GM23338 (cell line): ENCODE measurements at regions not wholly inside any gene's neighbourhood (a gene's known extent, or its start where the extent isn't known, plus 50 kb on each side); places are given as distances from the start of the nearest gene placed in this dataset.

Source experiments
- ATAC-seq: fragments of 200-7000 bp; cut with Tn5 transposase; 3 replicates; pipeline ENCODE4 v1.9.1; 2020
- DNase-seq: peaks from one replicate; pipeline ENCODE4 v3.0.0-alpha.2; 2015; ENCODE audit warnings: low spot score
- H2AFZ ChIP-seq: fragments of 200-600 bp; sonication (generic); 2 replicates; pipeline ENCODE4 v1.8.0; 2016; ENCODE audit warnings: antibody characterized with exemption, mild to moderate bottlenecking, moderate library complexity
- H3F3A ChIP-seq: fragments of 200-600 bp; sonication (generic); replicated peaks from 2 replicates; pipeline ENCODE4 v1.8.0; 2017; ENCODE audit warnings: antibody characterized with exemption, mixed run types, low read depth
- H3K27ac ChIP-seq: fragments of 200-600 bp; sonication (generic); 2 replicates; pipeline ENCODE4 v1.6.1; 2016; ENCODE audit warnings: low read depth
- H3K27me3 ChIP-seq: fragments of 200-600 bp; sonication (generic); 2 replicates; pipeline ENCODE4 v1.8.0; 2016; ENCODE audit warnings: mild to moderate bottlenecking, mixed run types, moderate library complexity; ENCODE audit not compliant: insufficient read depth
- H3K36me3 ChIP-seq: fragments of 200-600 bp; sonication (generic); 2 replicates; pipeline ENCODE4 v1.8.0; 2016; ENCODE audit warnings: mild to moderate bottlenecking; ENCODE audit not compliant: insufficient read depth
- H3K4me1 ChIP-seq: fragments of 200-600 bp; sonication (generic); 2 replicates; pipeline ENCODE4 v1.8.0; 2016; ENCODE audit warnings: mild to moderate bottlenecking, moderate library complexity; ENCODE audit not compliant: insufficient read depth
- H3K4me2 ChIP-seq: fragments of 200-600 bp; sonication (generic); 2 replicates; pipeline ENCODE4 v1.7.1; 2017; ENCODE audit warnings: mixed run types
- H3K4me3 ChIP-seq: fragments of 200-600 bp; sonication (generic); 2 replicates; pipeline ENCODE4 v1.6.1; 2016; ENCODE audit warnings: mixed run types
- H3K79me2 ChIP-seq: fragments of 200-600 bp; sonication (generic); replicated peaks from 2 replicates; pipeline ENCODE4 v1.8.0; 2017; ENCODE audit warnings: mild to moderate bottlenecking; ENCODE audit not compliant: insufficient read depth
- H3K9me2 ChIP-seq: fragments of 200-600 bp; sonication (generic); 2 replicates; pipeline ENCODE4 v1.8.0; 2017; ENCODE audit not compliant: insufficient read depth
- H4K20me1 ChIP-seq: fragments of 200-600 bp; sonication (generic); replicated peaks from 2 replicates; pipeline ENCODE4 v1.8.0; 2017; ENCODE audit warnings: mild to moderate bottlenecking; ENCODE audit not compliant: insufficient read depth
- H3K27ac Mint-ChIP-seq: 2 replicates; pipeline ENCODE4 v1.8.0; 2020; ENCODE audit warnings: inconsistent platforms, mild to moderate bottlenecking, moderate library complexity, mixed read lengths
- H3K27me3 Mint-ChIP-seq: 3 replicates; pipeline ENCODE4 v1.8.0; 2022; ENCODE audit warnings: low read depth, mild to moderate bottlenecking, moderate library complexity, mixed read lengths, inconsistent platforms; ENCODE audit not compliant: insufficient read depth, poor library complexity
- H3K36me3 Mint-ChIP-seq: 3 replicates; pipeline ENCODE4 v1.8.0; 2021; ENCODE audit warnings: low read depth, mild to moderate bottlenecking, inconsistent platforms, moderate library complexity, mixed read lengths
- H3K4me1 Mint-ChIP-seq: 3 replicates; pipeline ENCODE4 v1.8.0; 2020; ENCODE audit warnings: mild to moderate bottlenecking, inconsistent platforms, mixed read lengths
- H3K4me3 Mint-ChIP-seq: 3 replicates; pipeline ENCODE4 v1.8.0; 2021; ENCODE audit warnings: moderate library complexity, mild to moderate bottlenecking, inconsistent platforms, mixed read lengths
- H3K9me3 Mint-ChIP-seq: 3 replicates; pipeline ENCODE4 v1.8.0; 2020; ENCODE audit warnings: moderate library complexity, mild to moderate bottlenecking, inconsistent platforms, mixed read lengths
- CREB1 ChIP-seq: fragments of 250-450 bp; sonication (Bioruptor Pico); IDR thresholded peaks from 2 replicates; pipeline ENCODE4 v1.5.0; 2020; ENCODE audit warnings: low read depth, mild to moderate bottlenecking, moderate library complexity
- CTCF ChIP-seq, 2 experiments: fragments of 200-600 bp in 1 of 2; sonication (generic) in 1 of 2; conservative IDR thresholded peaks; 2 replicates each; pipeline versions ENCODE4 v1.5.1 to v1.6.1; 2016 to 2017; ENCODE audit warnings: antibody characterized with exemption in 2 of 2, low read depth in 2 of 2, mild to moderate bottlenecking in 2 of 2, moderate library complexity in 1 of 2
- ETS1 ChIP-seq: IDR thresholded peaks from 2 replicates; pipeline ENCODE4 v1.6.1; 2016; ENCODE audit warnings: antibody characterized with exemption
- EZH2 ChIP-seq: fragments of 200-600 bp; sonication (generic); IDR thresholded peaks from one replicate; pipeline ENCODE4 v1.8.0; 2017; ENCODE audit warnings: antibody characterized with exemption, mild to moderate bottlenecking, low read depth; ENCODE audit not compliant: unreplicated experiment
- EZH2phosphoT487 ChIP-seq: fragments of 200-600 bp; sonication (generic); IDR thresholded peaks from one replicate; pipeline ENCODE4 v1.8.1; 2018; ENCODE audit warnings: antibody characterized with exemption; ENCODE audit not compliant: unreplicated experiment
- JUNB ChIP-seq: IDR thresholded peaks from one replicate; pipeline ENCODE4 v1.6.1; 2016; ENCODE audit warnings: antibody characterized with exemption; ENCODE audit not compliant: unreplicated experiment
- NANOG ChIP-seq: IDR thresholded peaks from 2 replicates; pipeline ENCODE4 v1.6.1; 2016; ENCODE audit warnings: antibody characterized with exemption, borderline replicate concordance
- POLR2AphosphoS5 ChIP-seq: IDR thresholded peaks from 2 replicates; pipeline ENCODE4 v1.6.1; 2016; ENCODE audit warnings: antibody characterized with exemption, low read depth
- REST ChIP-seq: IDR thresholded peaks from one replicate; pipeline ENCODE4 v1.6.1; 2018; ENCODE audit warnings: antibody characterized with exemption; ENCODE audit not compliant: unreplicated experiment
- STAT1 ChIP-seq: IDR thresholded peaks from one replicate; pipeline ENCODE4 v1.6.1; 2016; ENCODE audit warnings: antibody characterized with exemption; ENCODE audit not compliant: unreplicated experiment
- ZNF114 ChIP-seq: fragments of 250-450 bp; sonication (Bioruptor Pico); IDR thresholded peaks from 2 replicates; pipeline ENCODE4 v1.5.0; 2020; ENCODE audit warnings: mild to moderate bottlenecking, moderate library complexity
- ZNF331 ChIP-seq: fragments of 250-450 bp; sonication (Bioruptor Pico); IDR thresholded peaks from 2 replicates; pipeline ENCODE4 v1.5.0; 2020; ENCODE audit warnings: low read depth, mild to moderate bottlenecking, moderate library complexity
- ZNF462 ChIP-seq: fragments of 250-450 bp; sonication (Bioruptor Pico); IDR thresholded peaks from 2 replicates; pipeline ENCODE4 v1.5.0; 2020; ENCODE audit warnings: mild to moderate bottlenecking, moderate library complexity

GRCh38 chr2:221107424-221107823, 464.7 kb downstream of the EPHA4 start:
- no peak overlapping the region for H3K4me3 ChIP-seq
- Mint-ChIP-seq H3K4me3 (no peak overlapping the region), H3K9me3 (no peaks in the 10 kb centered on the region), H3K36me3 (no peaks in the 10 kb centered on the region), H3K4me1 (peaks cover 14% of the 10 kb centered on the region), H3K27ac (no peak overlapping the region), H3K27me3 (peaks cover 4% of the 10 kb centered on the region)
- H4K20me1 ChIP-seq = no peaks in the 10 kb centered on the region
- H3K79me2 ChIP-seq = no peaks in the 10 kb centered on the region
- no peaks in the 10 kb centered on the region for H3F3A ChIP-seq
- no peak overlapping the region for H2AFZ ChIP-seq
- TF ChIP-seq ZNF331 (CRISPR knock-in tag) (no peak), STAT1 (no peak), POLR2AphosphoS5 (no peak), NANOG (no peak), CREB1 (CRISPR knock-in tag) (no peak), REST (no peak), ETS1 (no peak), ZNF462 (CRISPR knock-in tag) (no peak), CTCF (conservative IDR thresholded peaks at IDR 0.05; ENCODE audit: low read depth in 2 of 2) (no peak), EZH2phosphoT487 (no peak), ZNF114 (no peak), EZH2 (no peak), JUNB (no peak)
- DNase-seq (no peak), ATAC-seq (no peak)
- H3K9me2 ChIP-seq = no peaks in the 10 kb centered on the region
- H3K4me2 ChIP-seq = no peak overlapping the region
- no peak overlapping the region for H3K27ac ChIP-seq
- H3K27me3 ChIP-seq = no peaks in the 10 kb centered on the region
- H3K36me3 ChIP-seq = no peaks in the 10 kb centered on the region
- H3K4me1 ChIP-seq = no peaks in the 10 kb centered on the region
